HCT116 (cell line): ENCODE measurements at regions not wholly inside any gene's neighbourhood (a gene's known extent, or its start where the extent isn't known, plus 50 kb on each side); places are given as distances from the start of the nearest gene placed in this dataset.

Source experiments
- ATAC-seq: fragments of 200-7000 bp; cut with Tn5 transposase; 2 replicates; pipeline ENCODE4 v1.9.1; 2020; ENCODE audit warnings: mild to moderate bottlenecking, moderate library complexity
- BruUV-seq: library from RNA; stranded (reverse); fragments of 400-500 nt; replicated peaks from 2 replicates; lab custom pipeline; 2021; lab: Mats Ljungman, UMichigan
- CTCF ChIA-PET: fragments of 300-600 bp; sonication (Branson Sonifier 250); formaldehyde crosslinking; loops from one replicate; lab custom pipeline; 2021; ENCODE audit warnings: antibody characterized with exemption; lab: Charles Lee
- POLR2A ChIA-PET: fragments of 300-600, 350-600 bp; sonication (Branson Sonifier 250); formaldehyde crosslinking; loops from one replicate; lab custom pipeline; 2021; ENCODE audit warnings: antibody characterized with exemption; lab: Charles Lee
- RAD21 ChIA-PET, 2 experiments: fragments of 300-600 bp; sonication (Branson Sonifier 250); formaldehyde crosslinking; loops; one replicate each; lab custom pipeline; 2023; ENCODE audit warnings: low total read pairs in 2 of 2; ENCODE audit not compliant: uncharacterized antibody in 2 of 2, unreplicated experiment in 2 of 2, low non-redundant PET in 1 of 2; lab: Charles Lee
- DNase-seq: peaks from one replicate; pipeline ENCODE4 v3.0.0-alpha.2; 2010; ENCODE audit warnings: low read depth, low spot score
- H2AFZ ChIP-seq: fragments of 200-600 bp; shearing (Covaris generic), sonication (generic); 2 replicates; pipeline ENCODE4 v1.6.1; 2017; ENCODE audit warnings: low read depth, mixed run types, mixed read lengths, antibody characterized with exemption, low read length; ENCODE audit not compliant: poor library complexity, severe bottlenecking
- H3K27ac ChIP-seq: 2 replicates; pipeline ENCODE4 v1.5.1; 2012; ENCODE audit warnings: low read depth, low read length
- H3K27me3 ChIP-seq: fragments of 200-600 bp; sonication (generic); 2 replicates; pipeline ENCODE4 v1.6.1; 2016; ENCODE audit warnings: mixed run types, low read length, mixed read lengths; ENCODE audit not compliant: insufficient read depth
- H3K36me3 ChIP-seq, 2 experiments: fragments of 200-500 bp in 1 of 2; fragments of 200-600 bp in 1 of 2; sonication (Bioruptor generic) in 1 of 2; sonication (generic) in 1 of 2; 2 replicates each; pipeline versions ENCODE4 v1.5.1 to v1.6.1; 2014 to 2016; ENCODE audit warnings: low read length in 2 of 2, inconsistent platforms in 1 of 2, mixed read lengths in 1 of 2, mixed run types in 1 of 2; ENCODE audit not compliant: insufficient read depth in 2 of 2, control insufficient read depth in 1 of 2
- H3K4me1 ChIP-seq, 2 experiments: fragments of 200-600 bp in 1 of 2; sonication (generic) in 1 of 2; 2 replicates each; pipeline versions ENCODE4 v1.5.1 to v1.6.1; 2012 to 2017; ENCODE audit warnings: low read length in 2 of 2, inconsistent platforms in 1 of 2, mild to moderate bottlenecking in 1 of 2, mixed read lengths in 1 of 2, mixed run types in 1 of 2, moderate library complexity in 1 of 2; ENCODE audit not compliant: insufficient read depth in 2 of 2, control insufficient read depth in 1 of 2
- H3K4me2 ChIP-seq: fragments of 200-600 bp; sonication (generic); 2 replicates; pipeline ENCODE4 v1.6.1; 2017; ENCODE audit warnings: mixed run types, low read length, mixed read lengths
- H3K4me3 ChIP-seq, 2 experiments: fragments of 200-600 bp in 1 of 2; sonication (generic) in 1 of 2; replicated peaks in 1 of 2; 2 replicates each; pipeline ENCODE4 v1.5.1; 2011 to 2016; ENCODE audit warnings: low read length in 2 of 2, control low read depth in 1 of 2, low read depth in 1 of 2, mild to moderate bottlenecking in 1 of 2, mixed read lengths in 1 of 2, mixed run types in 1 of 2
- H3K79me2 ChIP-seq: fragments of 200-600 bp; sonication (generic); 2 replicates; pipeline ENCODE4 v1.6.1; 2017; ENCODE audit warnings: mild to moderate bottlenecking, mixed run types, low read length, moderate library complexity, mixed read lengths; ENCODE audit not compliant: insufficient read depth
- H3K9ac ChIP-seq: fragments of 200-600 bp; sonication (generic); 2 replicates; pipeline ENCODE4 v1.6.1; 2016; ENCODE audit warnings: low read length, mixed read lengths
- H3K9me2 ChIP-seq: fragments of 200-600 bp; sonication (generic), shearing (Covaris generic); 2 replicates; pipeline ENCODE4 v1.6.1; 2017; ENCODE audit warnings: mixed run types, mild to moderate bottlenecking, moderate library complexity; ENCODE audit not compliant: insufficient read depth
- H3K9me3 ChIP-seq, 2 experiments: fragments of 200-500 bp in 1 of 2; fragments of 200-600 bp in 1 of 2; sonication (Bioruptor generic) in 1 of 2; sonication (generic) in 1 of 2; 2 replicates each; pipeline ENCODE4 v1.6.1; 2014 to 2017; ENCODE audit warnings: low read length in 2 of 2, mixed read lengths in 2 of 2, inconsistent platforms in 1 of 2, low read depth in 1 of 2, mild to moderate bottlenecking in 1 of 2, mixed run types in 1 of 2, moderate library complexity in 1 of 2; ENCODE audit not compliant: control insufficient read depth in 1 of 2, insufficient read depth in 1 of 2
- H4K20me1 ChIP-seq: fragments of 200-600 bp; sonication (generic), shearing (Covaris generic); 2 replicates; pipeline ENCODE4 v1.6.1; 2017; ENCODE audit warnings: mixed run types, mild to moderate bottlenecking, moderate library complexity; ENCODE audit not compliant: insufficient read depth
- CBX3 ChIP-seq: IDR thresholded peaks from 2 replicates; pipeline ENCODE4 v1.6.1; 2012; ENCODE audit warnings: low read depth
- JUND ChIP-seq: IDR thresholded peaks from 2 replicates; pipeline ENCODE4 v1.6.1; 2012
- YY1 ChIP-seq: IDR thresholded peaks from 2 replicates; pipeline ENCODE4 v1.6.1; 2011; ENCODE audit warnings: low read length, low read depth, moderate library complexity, mild to moderate bottlenecking; ENCODE audit not compliant: insufficient replicate concordance; ENCODE audit errors: extremely low read depth
- ZFX ChIP-seq: fragments of 450-650 bp; IDR thresholded peaks from 2 replicates; pipeline ENCODE4 v1.6.1; 2017
- intact Hi-C: fragments of 100-400 bp; cut with micrococcal nuclease; formaldehyde crosslinking; loops from 2 replicates; pipeline ENCODE4 v1.10.0; 2022
- TF ChIP-seq, protein P1 (sequence below): IDR thresholded peaks from 2 replicates; pipeline ENCODE4 v1.6.1; 2011; ENCODE audit warnings: mild to moderate bottlenecking, low read length, moderate library complexity; ENCODE audit not compliant: insufficient replicate concordance; ENCODE audit errors: extremely low read depth

DNA sequence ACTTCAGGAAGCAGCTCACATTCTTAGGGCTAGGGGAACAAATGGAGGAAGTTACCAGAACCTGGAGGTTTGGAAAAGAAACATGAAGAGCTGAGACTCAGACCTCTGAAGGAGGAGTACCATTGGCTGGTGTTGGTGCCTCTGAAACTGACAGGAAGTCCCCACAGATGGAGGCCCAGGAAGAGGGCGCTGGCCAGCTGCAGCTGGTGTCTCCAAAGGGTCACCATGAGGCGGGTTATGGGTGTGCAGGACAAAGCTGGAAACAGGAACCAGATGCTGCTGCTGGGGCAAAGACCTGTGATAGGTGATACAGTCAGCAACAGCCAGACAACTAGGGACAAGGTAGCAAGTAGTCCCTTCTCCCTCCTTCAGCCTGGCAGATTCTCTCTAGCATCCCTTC lies 136.5 kb upstream of the SERPINE2 start:
- no peak overlapping the region for H3K4me2 ChIP-seq
- no peaks in the 10 kb centered on the region for H3K4me1 ChIP-seq
- no peaks in the 10 kb centered on the region for H3K79me2 ChIP-seq
- H3K27ac ChIP-seq = no peak overlapping the region
- DNase-seq (no peak), ATAC-seq (no peak)
- POLR2A ChIA-PET = no interaction called here
- no peaks in the 10 kb centered on the region for H4K20me1 ChIP-seq
- intact Hi-C loops = no loop called here
- CTCF ChIA-PET = no interaction called here
- H2AFZ ChIP-seq = peak overlapping the region; percentile 27
- H3K9me3 ChIP-seq = no peaks in the 10 kb centered on the region
- no peak overlapping the region for H3K9ac ChIP-seq
- RAD21 ChIA-PET = no interaction called here
- no peak for TF ChIP-seq ZFX
- TF ChIP-seq YY1 = no peak
- TF ChIP-seq, protein P1, sequence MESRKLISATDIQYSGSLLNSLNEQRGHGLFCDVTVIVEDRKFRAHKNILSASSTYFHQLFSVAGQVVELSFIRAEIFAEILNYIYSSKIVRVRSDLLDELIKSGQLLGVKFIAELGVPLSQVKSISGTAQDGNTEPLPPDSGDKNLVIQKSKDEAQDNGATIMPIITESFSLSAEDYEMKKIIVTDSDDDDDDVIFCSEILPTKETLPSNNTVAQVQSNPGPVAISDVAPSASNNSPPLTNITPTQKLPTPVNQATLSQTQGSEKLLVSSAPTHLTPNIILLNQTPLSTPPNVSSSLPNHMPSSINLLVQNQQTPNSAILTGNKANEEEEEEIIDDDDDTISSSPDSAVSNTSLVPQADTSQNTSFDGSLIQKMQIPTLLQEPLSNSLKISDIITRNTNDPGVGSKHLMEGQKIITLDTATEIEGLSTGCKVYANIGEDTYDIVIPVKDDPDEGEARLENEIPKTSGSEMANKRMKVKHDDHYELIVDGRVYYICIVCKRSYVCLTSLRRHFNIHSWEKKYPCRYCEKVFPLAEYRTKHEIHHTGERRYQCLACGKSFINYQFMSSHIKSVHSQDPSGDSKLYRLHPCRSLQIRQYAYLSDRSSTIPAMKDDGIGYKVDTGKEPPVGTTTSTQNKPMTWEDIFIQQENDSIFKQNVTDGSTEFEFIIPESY = no peak
- TF ChIP-seq CBX3 = no peak
- TF ChIP-seq, all 23 proteins: peak for 0
- no TSS peak for BruUV-seq
- Histone ChIP-seq H3K4me3 (no peak overlapping the region), H3K9me2 (no peaks in the 10 kb centered on the region), H3K36me3 (no peaks in the 10 kb centered on the region), H3K27me3 (no peaks in the 10 kb centered on the region)

DNA sequence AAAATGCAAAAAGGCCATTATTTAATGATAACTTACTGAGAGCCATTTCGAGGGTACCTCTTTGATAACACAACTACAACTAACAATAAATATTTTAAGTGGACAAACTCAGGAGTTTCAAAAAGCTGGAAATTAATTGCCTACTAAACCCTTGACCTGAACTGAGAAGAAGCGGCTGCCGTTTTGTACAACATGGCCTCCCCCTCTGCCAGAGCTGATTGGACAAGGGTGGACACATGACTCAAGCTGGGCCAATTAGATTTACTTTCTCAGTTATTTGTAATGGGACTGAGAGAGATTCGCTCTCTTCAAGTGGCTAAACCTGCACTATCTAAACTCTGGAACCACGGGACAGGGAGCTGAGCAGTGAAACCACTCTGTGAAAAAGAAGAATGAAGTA lies 135.9 kb upstream of the SERPINE2 start:
- Histone ChIP-seq H3K79me2 (no peaks in the 10 kb centered on the region), H3K9ac (no peak overlapping the region), H3K4me2 (no peak overlapping the region), H3K27ac (no peak overlapping the region)
- ChIA-PET CTCF (no interaction called here), RAD21 (no interaction called here)
- no peak for DNase-seq
- no peak for TF ChIP-seq JUND
- TF ChIP-seq, all 23 proteins: peak for 0
- Histone ChIP-seq H3K27me3 (no peaks in the 10 kb centered on the region), H4K20me1 (no peaks in the 10 kb centered on the region), H2AFZ (no peak overlapping the region), H3K4me3 (no peak overlapping the region), H3K4me1 (no peaks in the 10 kb centered on the region), H3K9me2 (no peaks in the 10 kb centered on the region), H3K9me3 (no peaks in the 10 kb centered on the region), H3K36me3 (no peaks in the 10 kb centered on the region)
- no peak for ATAC-seq
- intact Hi-C loops = no loop called here
- POLR2A ChIA-PET = no interaction called here
- no TSS peak for BruUV-seq
